GM23338 (cell line): ENCODE measurements at regions not wholly inside any gene's neighbourhood (a gene's known extent, or its start where the extent isn't known, plus 50 kb on each side); places are given as distances from the start of the nearest gene placed in this dataset.
A peak's percentile ranks its signal among the peaks of the same experiment; 100 is the strongest.

Source experiments
- ATAC-seq: fragments of 200-7000 bp; cut with Tn5 transposase; 3 replicates; pipeline ENCODE4 v1.9.1; 2020
- DNase-seq: peaks from one replicate; pipeline ENCODE4 v3.0.0-alpha.2; 2015; ENCODE audit warnings: low spot score
- H2AFZ ChIP-seq: fragments of 200-600 bp; sonication (generic); 2 replicates; pipeline ENCODE4 v1.8.0; 2016; ENCODE audit warnings: antibody characterized with exemption, mild to moderate bottlenecking, moderate library complexity
- H3F3A ChIP-seq: fragments of 200-600 bp; sonication (generic); replicated peaks from 2 replicates; pipeline ENCODE4 v1.8.0; 2017; ENCODE audit warnings: antibody characterized with exemption, mixed run types, low read depth
- H3K27ac ChIP-seq: fragments of 200-600 bp; sonication (generic); 2 replicates; pipeline ENCODE4 v1.6.1; 2016; ENCODE audit warnings: low read depth
- H3K27me3 ChIP-seq: fragments of 200-600 bp; sonication (generic); 2 replicates; pipeline ENCODE4 v1.8.0; 2016; ENCODE audit warnings: mild to moderate bottlenecking, mixed run types, moderate library complexity; ENCODE audit not compliant: insufficient read depth
- H3K36me3 ChIP-seq: fragments of 200-600 bp; sonication (generic); 2 replicates; pipeline ENCODE4 v1.8.0; 2016; ENCODE audit warnings: mild to moderate bottlenecking; ENCODE audit not compliant: insufficient read depth
- H3K4me1 ChIP-seq: fragments of 200-600 bp; sonication (generic); 2 replicates; pipeline ENCODE4 v1.8.0; 2016; ENCODE audit warnings: mild to moderate bottlenecking, moderate library complexity; ENCODE audit not compliant: insufficient read depth
- H3K4me2 ChIP-seq: fragments of 200-600 bp; sonication (generic); 2 replicates; pipeline ENCODE4 v1.7.1; 2017; ENCODE audit warnings: mixed run types
- H3K4me3 ChIP-seq: fragments of 200-600 bp; sonication (generic); 2 replicates; pipeline ENCODE4 v1.6.1; 2016; ENCODE audit warnings: mixed run types
- H3K79me2 ChIP-seq: fragments of 200-600 bp; sonication (generic); replicated peaks from 2 replicates; pipeline ENCODE4 v1.8.0; 2017; ENCODE audit warnings: mild to moderate bottlenecking; ENCODE audit not compliant: insufficient read depth
- H3K9me2 ChIP-seq: fragments of 200-600 bp; sonication (generic); 2 replicates; pipeline ENCODE4 v1.8.0; 2017; ENCODE audit not compliant: insufficient read depth
- H4K20me1 ChIP-seq: fragments of 200-600 bp; sonication (generic); replicated peaks from 2 replicates; pipeline ENCODE4 v1.8.0; 2017; ENCODE audit warnings: mild to moderate bottlenecking; ENCODE audit not compliant: insufficient read depth
- H3K27ac Mint-ChIP-seq: 2 replicates; pipeline ENCODE4 v1.8.0; 2020; ENCODE audit warnings: inconsistent platforms, mild to moderate bottlenecking, moderate library complexity, mixed read lengths
- H3K27me3 Mint-ChIP-seq: 3 replicates; pipeline ENCODE4 v1.8.0; 2022; ENCODE audit warnings: low read depth, mild to moderate bottlenecking, moderate library complexity, mixed read lengths, inconsistent platforms; ENCODE audit not compliant: insufficient read depth, poor library complexity
- H3K36me3 Mint-ChIP-seq: 3 replicates; pipeline ENCODE4 v1.8.0; 2021; ENCODE audit warnings: low read depth, mild to moderate bottlenecking, inconsistent platforms, moderate library complexity, mixed read lengths
- H3K4me1 Mint-ChIP-seq: 3 replicates; pipeline ENCODE4 v1.8.0; 2020; ENCODE audit warnings: mild to moderate bottlenecking, inconsistent platforms, mixed read lengths
- H3K4me3 Mint-ChIP-seq: 3 replicates; pipeline ENCODE4 v1.8.0; 2021; ENCODE audit warnings: moderate library complexity, mild to moderate bottlenecking, inconsistent platforms, mixed read lengths
- H3K9me3 Mint-ChIP-seq: 3 replicates; pipeline ENCODE4 v1.8.0; 2020; ENCODE audit warnings: moderate library complexity, mild to moderate bottlenecking, inconsistent platforms, mixed read lengths
- CTCF ChIP-seq, 2 experiments: fragments of 200-600 bp in 1 of 2; sonication (generic) in 1 of 2; conservative IDR thresholded peaks; 2 replicates each; pipeline versions ENCODE4 v1.5.1 to v1.6.1; 2016 to 2017; ENCODE audit warnings: antibody characterized with exemption in 2 of 2, low read depth in 2 of 2, mild to moderate bottlenecking in 2 of 2, moderate library complexity in 1 of 2
- ETS1 ChIP-seq: IDR thresholded peaks from 2 replicates; pipeline ENCODE4 v1.6.1; 2016; ENCODE audit warnings: antibody characterized with exemption
- EZH2 ChIP-seq: fragments of 200-600 bp; sonication (generic); IDR thresholded peaks from one replicate; pipeline ENCODE4 v1.8.0; 2017; ENCODE audit warnings: antibody characterized with exemption, mild to moderate bottlenecking, low read depth; ENCODE audit not compliant: unreplicated experiment
- JUNB ChIP-seq: IDR thresholded peaks from one replicate; pipeline ENCODE4 v1.6.1; 2016; ENCODE audit warnings: antibody characterized with exemption; ENCODE audit not compliant: unreplicated experiment
- NANOG ChIP-seq: IDR thresholded peaks from 2 replicates; pipeline ENCODE4 v1.6.1; 2016; ENCODE audit warnings: antibody characterized with exemption, borderline replicate concordance
- POLR2AphosphoS5 ChIP-seq: IDR thresholded peaks from 2 replicates; pipeline ENCODE4 v1.6.1; 2016; ENCODE audit warnings: antibody characterized with exemption, low read depth
- ZNF114 ChIP-seq: fragments of 250-450 bp; sonication (Bioruptor Pico); IDR thresholded peaks from 2 replicates; pipeline ENCODE4 v1.5.0; 2020; ENCODE audit warnings: mild to moderate bottlenecking, moderate library complexity
- TF ChIP-seq, protein P1 (sequence below): IDR thresholded peaks from one replicate; pipeline ENCODE4 v1.6.1; 2018; ENCODE audit warnings: antibody characterized with exemption; ENCODE audit not compliant: unreplicated experiment

DNA sequence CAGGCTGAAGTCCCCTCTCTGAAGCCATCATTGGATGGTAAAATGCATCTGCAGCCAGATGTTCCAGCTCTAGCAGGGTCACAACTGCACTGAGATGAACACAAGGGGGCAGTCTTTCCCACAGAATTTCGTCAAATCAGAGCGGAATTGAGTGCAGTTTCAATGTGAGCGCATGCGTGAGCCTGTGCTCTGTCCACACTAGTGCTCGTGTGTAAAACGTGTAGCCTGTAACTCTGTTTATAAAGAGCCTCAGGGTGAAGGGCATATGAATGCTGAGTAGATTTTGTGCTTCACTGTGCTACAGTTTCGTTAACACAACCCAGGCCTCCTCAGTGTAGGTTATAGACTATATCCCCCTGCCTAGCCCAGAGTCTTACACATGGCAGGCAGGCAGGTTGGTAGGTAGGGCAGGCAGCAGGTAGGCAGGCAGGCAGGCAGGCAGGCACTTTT lies 92.7 kb upstream of the GOLGA6L4 start:
- H3K9me2 ChIP-seq = no peaks in the 10 kb centered on the region
- Mint-ChIP-seq H3K27ac (no peak overlapping the region), H3K4me3 (peak overlapping the region; percentile 51; the same call in 2 of the 3 replicates), H3K9me3 (no peaks in the 10 kb centered on the region), H3K4me1 (no peaks in the 10 kb centered on the region), H3K27me3 (peaks cover 2% of the 10 kb centered on the region), H3K36me3 (no peaks in the 10 kb centered on the region)
- H3K36me3 ChIP-seq = no peaks in the 10 kb centered on the region
- peak; percentile 92 for DNase-seq
- no peak overlapping the region for H2AFZ ChIP-seq
- peak; percentile 99 for ATAC-seq
- no peaks in the 10 kb centered on the region; the same call in 1 of the 2 replicates for H4K20me1 ChIP-seq
- H3K4me1 ChIP-seq = no peaks in the 10 kb centered on the region
- H3K4me3 ChIP-seq = peak overlapping the region; percentile 20; the same call in 1 of the 2 replicates
- H3K27me3 ChIP-seq = no peaks in the 10 kb centered on the region
- TF ChIP-seq EZH2 = no peak
- no peak for TF ChIP-seq ZNF114 (CRISPR knock-in tag)
- TF ChIP-seq CTCF (conservative IDR thresholded peaks at IDR 0.05; ENCODE audit: low read depth in 2 of 2) = peak; percentile 79 to 96
- TF ChIP-seq, protein P1, sequence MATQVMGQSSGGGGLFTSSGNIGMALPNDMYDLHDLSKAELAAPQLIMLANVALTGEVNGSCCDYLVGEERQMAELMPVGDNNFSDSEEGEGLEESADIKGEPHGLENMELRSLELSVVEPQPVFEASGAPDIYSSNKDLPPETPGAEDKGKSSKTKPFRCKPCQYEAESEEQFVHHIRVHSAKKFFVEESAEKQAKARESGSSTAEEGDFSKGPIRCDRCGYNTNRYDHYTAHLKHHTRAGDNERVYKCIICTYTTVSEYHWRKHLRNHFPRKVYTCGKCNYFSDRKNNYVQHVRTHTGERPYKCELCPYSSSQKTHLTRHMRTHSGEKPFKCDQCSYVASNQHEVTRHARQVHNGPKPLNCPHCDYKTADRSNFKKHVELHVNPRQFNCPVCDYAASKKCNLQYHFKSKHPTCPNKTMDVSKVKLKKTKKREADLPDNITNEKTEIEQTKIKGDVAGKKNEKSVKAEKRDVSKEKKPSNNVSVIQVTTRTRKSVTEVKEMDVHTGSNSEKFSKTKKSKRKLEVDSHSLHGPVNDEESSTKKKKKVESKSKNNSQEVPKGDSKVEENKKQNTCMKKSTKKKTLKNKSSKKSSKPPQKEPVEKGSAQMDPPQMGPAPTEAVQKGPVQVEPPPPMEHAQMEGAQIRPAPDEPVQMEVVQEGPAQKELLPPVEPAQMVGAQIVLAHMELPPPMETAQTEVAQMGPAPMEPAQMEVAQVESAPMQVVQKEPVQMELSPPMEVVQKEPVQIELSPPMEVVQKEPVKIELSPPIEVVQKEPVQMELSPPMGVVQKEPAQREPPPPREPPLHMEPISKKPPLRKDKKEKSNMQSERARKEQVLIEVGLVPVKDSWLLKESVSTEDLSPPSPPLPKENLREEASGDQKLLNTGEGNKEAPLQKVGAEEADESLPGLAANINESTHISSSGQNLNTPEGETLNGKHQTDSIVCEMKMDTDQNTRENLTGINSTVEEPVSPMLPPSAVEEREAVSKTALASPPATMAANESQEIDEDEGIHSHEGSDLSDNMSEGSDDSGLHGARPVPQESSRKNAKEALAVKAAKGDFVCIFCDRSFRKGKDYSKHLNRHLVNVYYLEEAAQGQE = no peak
- no peak for TF ChIP-seq ETS1
- TF ChIP-seq JUNB = no peak
- TF ChIP-seq NANOG = no peak
- H3K79me2 ChIP-seq = no peaks in the 10 kb centered on the region
- no peak overlapping the region for H3K27ac ChIP-seq
- H3F3A ChIP-seq = no peaks in the 10 kb centered on the region
- H3K4me2 ChIP-seq = 0 out of 2 replicates have a peak overlapping the region, but pooled peaks have one; percentile 31

DNA sequence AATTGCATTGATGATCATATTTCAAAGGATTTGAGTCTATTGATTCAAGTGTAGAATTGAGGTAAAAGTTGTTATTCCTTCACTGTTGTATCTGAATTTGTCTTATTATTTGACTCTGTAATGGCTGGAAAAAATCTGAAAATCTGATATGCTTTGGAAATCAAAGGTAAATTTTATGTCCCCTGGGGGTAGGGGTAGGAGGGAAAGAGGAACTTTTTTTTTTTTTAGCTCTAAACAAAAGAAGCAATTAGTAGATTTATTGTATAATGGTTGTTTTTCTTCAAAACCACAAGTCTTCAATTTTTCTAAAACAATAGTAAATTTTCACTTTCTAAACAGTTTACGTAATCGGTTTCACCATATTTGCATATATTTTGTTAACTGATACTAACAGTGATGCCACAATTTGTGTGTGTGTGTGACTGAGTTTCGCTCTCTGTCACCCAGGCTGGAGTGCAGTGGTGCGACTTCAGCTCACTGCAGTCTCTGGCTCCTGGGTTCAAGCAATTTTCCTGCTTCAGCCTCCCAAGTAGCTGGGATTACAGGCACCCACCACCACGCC lies 91.7 kb upstream of the GOLGA6L4 start:
- H3K4me1 Mint-ChIP-seq = no peaks in the 10 kb centered on the region
- no peak overlapping the region for H3K4me3 Mint-ChIP-seq
- no peak overlapping the region for H3K27ac Mint-ChIP-seq
- H3K79me2 ChIP-seq = no peaks in the 10 kb centered on the region
- H3K27me3 Mint-ChIP-seq = peaks cover 2% of the 10 kb centered on the region
- no peaks in the 10 kb centered on the region for H3K9me2 ChIP-seq
- no peaks in the 10 kb centered on the region for H3K9me3 Mint-ChIP-seq
- no peak overlapping the region for H3K4me2 ChIP-seq
- H3K36me3 ChIP-seq = no peaks in the 10 kb centered on the region
- DNase-seq (no peak), ATAC-seq (no peak)
- no peak overlapping the region for H3K4me3 ChIP-seq
- H3K27ac ChIP-seq = no peak overlapping the region
- no peaks in the 10 kb centered on the region for H3F3A ChIP-seq
- H3K27me3 ChIP-seq = no peaks in the 10 kb centered on the region
- H4K20me1 ChIP-seq = no peaks in the 10 kb centered on the region; the same call in 1 of the 2 replicates
- H3K36me3 Mint-ChIP-seq = no peaks in the 10 kb centered on the region
- H2AFZ ChIP-seq = no peak overlapping the region
- no peaks in the 10 kb centered on the region for H3K4me1 ChIP-seq
- TF ChIP-seq POLR2AphosphoS5 = no peak
- TF ChIP-seq CTCF (conservative IDR thresholded peaks at IDR 0.05; ENCODE audit: low read depth in 2 of 2) = no peak
